Tibial artery (tissue), 4 donors: ENCODE measurements at regions not wholly inside any gene's neighbourhood (a gene's known extent, or its start where the extent isn't known, plus 50 kb on each side); places are given as distances from the start of the nearest gene placed in this dataset.

Experiments
- DNase-seq, 2 donors: peaks; one replicate each; pipeline ENCODE4 v3.0.0-alpha.2; 2019
- H3K27ac ChIP-seq, 2 donors: fragments of 200-600 bp; sonication (generic) in 1 of 2; 1 replicate in 1 of 2; 2 replicates in 1 of 2; pipeline ENCODE4 v1.5.1; 2018 to 2019; ENCODE audit warnings: mild to moderate bottlenecking in 1 of 2
- H3K27me3 ChIP-seq, 2 donors: fragments of 200-600 bp; sonication (generic) in 1 of 2; one replicate each; pipeline versions ENCODE4 v1.5.1 to v1.6.0; 2016 to 2019
- H3K36me3 ChIP-seq, 3 donors: fragments of 200-600 bp; sonication (generic) in 2 of 3; one replicate each; pipeline ENCODE4 v1.5.1; 2016 to 2019; ENCODE audit warnings: mild to moderate bottlenecking in 2 of 3
- H3K4me1 ChIP-seq, 4 donors: fragments of 200-600 bp; sonication (generic) in 2 of 4; 1 replicate in 3 of 4; 2 replicates in 1 of 4; pipeline ENCODE4 v1.5.1; 2016 to 2019
- H3K4me3 ChIP-seq, 2 donors: fragments of 200-600 bp; sonication (generic) in 1 of 2; 1 replicate in 1 of 2; 2 replicates in 1 of 2; pipeline ENCODE4 v1.5.1; 2018 to 2019; ENCODE audit warnings: mild to moderate bottlenecking in 2 of 2
- H3K9me3 ChIP-seq, 3 donors: fragments of 200-600 bp; sonication (generic) in 1 of 3; one replicate each; pipeline ENCODE4 v1.5.1; 2016 to 2019
- CTCF ChIP-seq, 2 experiments: fragments of 200-600 bp in 1 of 2; fragments of 450-650 bp in 1 of 2; IDR thresholded peaks; one replicate each; pipeline ENCODE4 v1.5.1; 2017 to 2019; ENCODE audit warnings: antibody characterized with exemption in 2 of 2, mild to moderate bottlenecking in 1 of 2, moderate library complexity in 1 of 2
- intact Hi-C: fragments of 100-400 bp; cut with DNase I; formaldehyde crosslinking; loops from one replicate; pipeline ENCODE4 v1.15.0; 2023; ENCODE audit warnings: low total_unique reads

DNA sequence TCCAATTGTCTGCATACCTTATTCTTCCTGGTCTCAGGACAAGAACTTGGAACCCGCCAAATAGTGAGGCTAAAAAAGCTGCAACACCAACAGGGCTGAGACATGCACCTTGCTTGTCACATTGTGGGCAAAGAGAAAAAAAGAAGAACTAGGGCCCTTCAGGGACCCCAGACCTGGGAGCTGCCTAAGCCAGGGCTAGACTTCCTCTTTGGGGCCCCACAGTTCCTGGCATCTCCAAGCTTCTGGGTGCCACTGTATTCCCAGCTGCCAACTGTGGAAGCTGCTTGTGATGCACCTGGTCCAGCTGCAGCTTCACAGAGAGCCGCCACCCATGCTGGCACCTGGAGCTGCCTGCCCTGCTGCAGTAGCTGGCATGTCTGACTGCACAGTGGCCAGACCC lies 370.6 kb downstream of the CD83 start:
- Histone ChIP-seq H3K9me3 (no peaks in the 10 kb centered on the region), H3K27ac (no peak overlapping the region), H3K36me3 (no peaks in the 10 kb centered on the region), H3K4me1 (no peaks in the 10 kb centered on the region), H3K4me3 (no peak overlapping the region), H3K27me3 (no peaks in the 10 kb centered on the region)
- no peak for TF ChIP-seq CTCF (IDR thresholded peaks at IDR 0.05)
- intact Hi-C loops, result no loop called here
- no peak for DNase-seq

- H3K27ac ChIP-seq, result no peak overlapping the region
- no peaks in the 10 kb centered on the region for H3K4me1 ChIP-seq
- H3K27me3 ChIP-seq, result no peaks in the 10 kb centered on the region
- H3K9me3 ChIP-seq, result no peaks in the 10 kb centered on the region
- TF ChIP-seq CTCF (IDR thresholded peaks at IDR 0.05), result no peak
- no peaks in the 10 kb centered on the region for H3K36me3 ChIP-seq
- H3K4me3 ChIP-seq, result no peak overlapping the region
- intact Hi-C loops, result no loop called here
- DNase-seq, result no peak
These were observed 371.9 kb downstream of the CD83 start for GRCh38 chr6:14489445-14489844.

DNA sequence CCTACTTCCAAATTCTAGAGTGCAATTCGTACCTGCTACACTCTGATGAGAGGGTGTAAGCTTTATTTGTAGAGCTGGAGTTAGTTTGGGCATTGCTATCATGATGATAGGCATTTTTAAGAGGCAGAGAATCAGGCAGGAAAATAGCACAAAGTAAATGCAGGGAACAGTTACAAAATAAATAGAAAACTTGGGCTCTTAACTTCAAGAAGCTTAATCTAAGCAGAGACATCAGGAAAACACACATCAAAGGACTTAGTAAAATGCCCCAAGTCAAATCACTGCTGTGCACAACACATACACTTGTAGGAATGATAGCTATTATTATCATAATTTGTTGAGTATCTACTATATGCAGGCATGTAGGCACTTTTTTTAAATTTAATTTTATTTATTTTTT lies 381.2 kb downstream of the CD83 start:
- Histone ChIP-seq H3K36me3 (no peaks in the 10 kb centered on the region), H3K27ac (no peak overlapping the region), H3K4me3 (no peak overlapping the region), H3K27me3 (no peaks in the 10 kb centered on the region), H3K9me3 (peaks cover 0 to 8% (median 0%) of the 10 kb centered on the region in 3 donors), H3K4me1 (peaks cover 0 to 7% (median 0%) of the 10 kb centered on the region in 4 donors)
- no peak for TF ChIP-seq CTCF (IDR thresholded peaks at IDR 0.05)
- intact Hi-C loops, result no loop called here
- no peak for DNase-seq

DNA sequence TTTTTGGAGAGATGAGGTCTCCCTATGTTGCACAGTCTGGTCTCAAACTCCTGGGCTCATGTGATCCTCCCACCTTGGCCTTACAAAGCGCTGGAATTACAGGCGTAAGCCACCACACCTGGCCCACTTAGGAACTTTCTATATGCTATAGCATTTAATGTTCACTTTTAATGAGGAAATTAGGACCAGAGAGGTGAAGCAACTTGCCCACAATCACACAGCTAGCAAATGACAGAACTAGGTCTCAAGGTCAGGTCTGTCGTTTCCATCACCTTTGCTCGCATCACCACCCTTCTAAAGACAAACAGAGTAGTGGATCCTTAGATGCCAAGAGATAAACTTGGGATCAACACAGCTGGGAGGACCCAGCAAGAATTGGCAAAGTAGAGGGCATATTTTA lies 381.7 kb downstream of the CD83 start:
- DNase-seq, result no peak
- TF ChIP-seq CTCF (IDR thresholded peaks at IDR 0.05), result no peak
- Histone ChIP-seq H3K36me3 (no peaks in the 10 kb centered on the region), H3K27ac (no peak overlapping the region), H3K9me3 (peaks cover 0 to 8% (median 0%) of the 10 kb centered on the region in 3 donors), H3K4me1 (peaks cover 0 to 7% (median 0%) of the 10 kb centered on the region in 4 donors), H3K27me3 (no peaks in the 10 kb centered on the region), H3K4me3 (no peak overlapping the region)
- intact Hi-C loops, result no loop called here

DNA sequence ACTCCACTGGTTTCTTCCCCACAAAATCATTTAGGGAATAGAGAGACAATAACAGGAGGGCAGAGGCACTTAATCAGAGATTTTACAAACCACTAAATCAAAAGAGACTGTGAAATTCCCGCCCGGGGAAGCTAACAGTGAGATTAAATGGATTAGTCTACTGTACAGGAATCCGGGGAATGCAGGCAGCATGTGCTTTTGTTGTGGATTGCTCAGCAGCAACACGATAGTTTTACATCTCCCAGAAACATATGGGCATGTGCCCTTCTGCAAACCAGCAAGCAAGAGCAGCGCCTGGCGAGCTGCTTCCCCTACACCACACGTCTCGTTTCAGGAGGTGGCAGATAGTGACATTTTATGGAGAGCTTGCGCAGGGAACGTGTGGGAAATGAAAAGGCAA lies 382.3 kb downstream of the CD83 start:
- H3K27ac ChIP-seq, result no peak overlapping the region
- intact Hi-C loops, result no loop called here
- TF ChIP-seq CTCF (IDR thresholded peaks at IDR 0.05), result no peak
- peaks cover 0 to 7% (median 0%) of the 10 kb centered on the region in 4 donors for H3K4me1 ChIP-seq
- DNase-seq, result no peak
- no peak overlapping the region for H3K4me3 ChIP-seq
- H3K36me3 ChIP-seq, result no peaks in the 10 kb centered on the region
- peaks cover 0 to 8% (median 0%) of the 10 kb centered on the region in 3 donors for H3K9me3 ChIP-seq
- H3K27me3 ChIP-seq, result no peaks in the 10 kb centered on the region

DNA sequence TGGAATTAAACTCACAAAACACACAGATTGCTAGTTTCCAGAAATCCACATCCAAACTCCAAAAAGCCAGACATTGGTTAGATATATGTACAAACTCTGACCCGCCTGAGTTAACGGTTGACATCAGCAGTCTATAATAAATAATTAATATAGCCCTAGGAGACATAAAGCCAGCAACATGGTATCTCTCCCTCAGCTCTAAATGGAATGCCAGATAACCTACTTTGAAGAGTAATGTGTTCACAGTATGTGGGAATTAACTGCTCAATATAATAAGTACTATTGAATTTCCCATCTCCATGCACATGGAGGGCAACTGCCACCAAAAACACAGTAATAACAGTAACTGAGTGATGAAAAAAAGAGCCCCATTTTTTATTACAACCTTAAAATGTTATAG lies 383.2 kb downstream of the CD83 start:
- Histone ChIP-seq H3K27me3 (no peaks in the 10 kb centered on the region), H3K36me3 (no peaks in the 10 kb centered on the region), H3K9me3 (peaks cover 0 to 7% (median 0%) of the 10 kb centered on the region in 3 donors), H3K4me3 (no peak overlapping the region), H3K4me1 (peaks cover 0 to 7% (median 0%) of the 10 kb centered on the region in 4 donors), H3K27ac (no peak overlapping the region)
- DNase-seq, result no peak
- TF ChIP-seq CTCF (IDR thresholded peaks at IDR 0.05), result no peak
- intact Hi-C loops, result no loop called here
